Astrocyte of the spinal cord (primary cell): ENCODE measurements at regions not wholly inside any gene's neighbourhood (a gene's known extent, or its start where the extent isn't known, plus 50 kb on each side); places are given as distances from the start of the nearest gene placed in this dataset.
A peak's percentile ranks its signal among the peaks of the same experiment; 100 is the strongest.

Source experiments
- DNase-seq: peaks from one replicate; pipeline ENCODE4 v3.0.0; 2011; ENCODE audit warnings: low read depth, low spot score
- H3K4me3 ChIP-seq: 2 replicates; pipeline ENCODE4 v1.5.1; 2011; ENCODE audit warnings: low read depth, mild to moderate bottlenecking, low read length, moderate library complexity
- in situ Hi-C: cut with HindIII; loops from 2 replicates; pipeline ENCODE4 v1.10.0; 2017; ENCODE audit warnings: low sequenced_read_pairs
- TF ChIP-seq, protein P1 (sequence below): IDR thresholded peaks from 2 replicates; pipeline ENCODE4 v1.5.1; 2012; ENCODE audit warnings: low read depth, mild to moderate bottlenecking, low read length, inconsistent platforms

DNA sequence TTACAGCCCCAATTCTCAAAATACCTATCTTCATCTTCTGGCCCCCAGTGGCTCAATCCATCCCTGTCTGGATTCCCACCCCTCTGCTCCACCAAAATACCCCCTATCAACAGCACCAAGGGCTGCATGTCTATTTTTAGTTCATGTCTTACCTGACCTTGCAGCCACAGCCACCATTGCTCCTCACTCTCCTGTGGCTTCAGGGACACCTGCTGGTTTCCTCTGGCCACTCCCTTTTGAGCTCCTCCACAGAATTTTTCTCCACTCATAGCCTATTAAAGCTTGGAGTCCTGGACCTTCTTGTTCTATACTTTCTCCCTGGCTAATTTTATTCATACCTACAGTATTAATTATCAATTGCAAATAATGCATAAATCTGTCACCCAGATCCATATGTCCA lies 125.3 kb upstream of the NGF start:
- DNase-seq = no peak
- in situ Hi-C loops = no loop called here
- TF ChIP-seq, protein P1, sequence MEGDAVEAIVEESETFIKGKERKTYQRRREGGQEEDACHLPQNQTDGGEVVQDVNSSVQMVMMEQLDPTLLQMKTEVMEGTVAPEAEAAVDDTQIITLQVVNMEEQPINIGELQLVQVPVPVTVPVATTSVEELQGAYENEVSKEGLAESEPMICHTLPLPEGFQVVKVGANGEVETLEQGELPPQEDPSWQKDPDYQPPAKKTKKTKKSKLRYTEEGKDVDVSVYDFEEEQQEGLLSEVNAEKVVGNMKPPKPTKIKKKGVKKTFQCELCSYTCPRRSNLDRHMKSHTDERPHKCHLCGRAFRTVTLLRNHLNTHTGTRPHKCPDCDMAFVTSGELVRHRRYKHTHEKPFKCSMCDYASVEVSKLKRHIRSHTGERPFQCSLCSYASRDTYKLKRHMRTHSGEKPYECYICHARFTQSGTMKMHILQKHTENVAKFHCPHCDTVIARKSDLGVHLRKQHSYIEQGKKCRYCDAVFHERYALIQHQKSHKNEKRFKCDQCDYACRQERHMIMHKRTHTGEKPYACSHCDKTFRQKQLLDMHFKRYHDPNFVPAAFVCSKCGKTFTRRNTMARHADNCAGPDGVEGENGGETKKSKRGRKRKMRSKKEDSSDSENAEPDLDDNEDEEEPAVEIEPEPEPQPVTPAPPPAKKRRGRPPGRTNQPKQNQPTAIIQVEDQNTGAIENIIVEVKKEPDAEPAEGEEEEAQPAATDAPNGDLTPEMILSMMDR = peak; percentile 20
- no peak overlapping the region for H3K4me3 ChIP-seq

DNA sequence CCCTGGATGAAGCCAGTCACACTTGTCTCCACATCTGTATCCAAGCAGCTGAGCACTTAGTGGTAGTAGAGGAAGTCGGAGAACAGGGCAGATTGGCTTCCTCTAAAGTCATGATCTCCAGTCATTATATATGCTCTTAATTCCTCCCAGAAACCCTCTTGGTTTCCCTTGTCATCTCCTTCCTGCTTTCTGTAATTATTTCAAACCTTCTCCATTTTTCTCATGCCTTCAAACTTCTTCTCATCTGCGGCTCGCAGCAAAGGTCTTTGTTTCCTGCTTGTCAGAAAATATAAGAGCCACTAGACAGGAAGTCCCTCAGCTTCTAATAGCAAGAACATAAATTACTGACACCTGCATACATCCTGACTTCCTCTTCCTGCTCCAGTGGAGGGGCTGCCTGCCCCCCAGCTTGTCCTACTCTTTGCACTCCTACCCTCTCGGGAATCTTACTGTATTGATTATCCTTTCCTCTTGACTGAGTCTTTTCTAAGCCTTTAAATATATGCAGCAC lies 124.6 kb upstream of the NGF start:
- DNase-seq = no peak
- in situ Hi-C loops = no loop called here
- no peak overlapping the region for H3K4me3 ChIP-seq
- TF ChIP-seq, protein P1 = no peak

DNA sequence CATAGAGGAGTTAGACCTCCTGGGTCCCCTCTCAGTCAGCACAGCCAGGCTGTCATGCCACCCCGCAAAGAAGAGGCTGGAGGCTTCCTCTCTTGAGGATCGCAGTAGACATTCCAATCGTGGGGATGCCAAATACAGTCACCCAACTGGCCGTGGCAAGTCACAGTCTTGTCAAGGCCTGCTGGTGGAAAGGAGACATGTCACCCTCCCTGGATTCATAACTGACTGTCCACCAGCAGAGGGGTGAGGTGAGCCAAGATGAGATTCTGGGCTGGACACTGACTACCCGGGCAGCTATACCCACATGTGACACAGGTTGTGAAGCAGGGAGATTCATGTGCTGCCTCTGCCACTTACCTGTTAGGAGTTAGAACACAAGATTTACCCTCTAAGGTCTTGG lies 123.5 kb upstream of the NGF start:
- TF ChIP-seq, protein P1 = no peak
- in situ Hi-C loops = no loop called here
- no peak overlapping the region for H3K4me3 ChIP-seq
- no peak for DNase-seq

DNA sequence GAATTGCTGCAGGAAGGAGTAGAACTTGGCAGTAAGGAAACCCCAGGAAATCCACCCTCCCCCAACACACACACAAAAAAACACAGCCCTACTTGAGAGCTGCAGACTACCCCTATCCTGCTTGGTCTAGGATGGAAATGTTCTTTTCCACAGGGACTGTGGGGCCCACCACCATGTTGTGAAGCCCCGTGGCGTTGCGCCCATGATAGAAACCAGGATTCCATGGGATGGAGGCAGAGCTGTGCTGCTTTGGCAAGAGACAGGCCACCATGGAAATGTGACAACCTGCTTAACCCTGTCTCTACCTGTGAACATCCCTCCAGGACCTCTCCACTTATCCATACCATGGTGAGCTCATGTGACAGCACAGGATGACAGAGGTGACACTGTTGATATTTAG lies 121.1 kb upstream of the NGF start:
- no peak for DNase-seq
- H3K4me3 ChIP-seq = no peak overlapping the region
- in situ Hi-C loops = no loop called here
- TF ChIP-seq, protein P1 = no peak

DNA sequence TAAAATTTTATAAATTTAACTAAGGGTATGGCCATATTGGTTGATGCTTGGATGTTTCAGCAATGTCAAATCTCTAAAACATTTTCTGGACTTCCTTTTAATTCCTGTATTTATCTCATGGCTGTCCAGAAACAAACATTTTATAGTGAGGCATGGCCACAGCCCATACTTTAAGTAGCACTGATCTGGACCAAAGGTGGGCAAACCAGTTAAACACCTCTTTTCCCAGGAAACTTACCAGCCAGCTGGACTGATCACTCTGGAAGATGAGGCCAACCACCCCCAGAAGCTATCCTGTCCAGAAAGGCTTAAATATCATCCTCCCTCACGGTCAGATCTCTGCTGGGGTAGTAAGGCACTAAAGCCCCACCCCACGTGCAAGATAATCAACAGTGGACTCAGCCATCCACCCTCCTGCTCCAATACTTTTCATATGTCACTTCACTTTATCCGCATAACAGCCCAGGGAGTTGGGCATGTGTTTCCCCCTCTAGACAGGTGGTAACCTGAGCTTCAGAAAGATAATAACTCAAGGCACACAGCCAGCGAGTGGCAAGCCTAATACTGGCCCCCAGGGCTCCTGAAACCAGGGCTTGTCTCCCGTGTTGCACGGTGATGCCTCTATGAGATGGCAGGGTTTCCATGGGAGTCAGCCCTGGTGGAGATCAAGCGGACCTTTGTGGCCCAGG lies 120.5 kb upstream of the NGF start:
- TF ChIP-seq, protein P1 = no peak
- in situ Hi-C loops = no loop called here
- no peak overlapping the region for H3K4me3 ChIP-seq
- DNase-seq = no peak

DNA sequence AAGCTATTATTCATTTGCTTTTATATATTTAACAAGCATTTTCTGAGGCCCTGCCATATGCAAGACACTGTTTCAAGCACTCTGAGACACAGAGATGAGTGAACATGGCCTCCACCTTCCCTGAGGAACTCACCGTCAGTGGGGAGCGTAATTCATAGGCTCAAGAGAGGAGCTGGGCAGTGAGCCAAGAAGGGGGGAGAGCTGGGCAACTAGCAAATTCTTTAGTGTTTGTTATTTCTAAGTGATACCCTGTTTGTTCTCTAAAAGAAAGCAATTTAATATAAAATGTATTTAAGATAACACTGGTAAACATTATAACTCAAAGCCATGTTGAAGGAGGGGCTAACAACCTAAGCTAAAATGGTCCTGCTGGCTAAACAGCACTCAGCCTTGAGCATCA lies 119.2 kb upstream of the NGF start:
- DNase-seq = peak; percentile 13
- no peak overlapping the region for H3K4me3 ChIP-seq
- TF ChIP-seq, protein P1 = no peak
- in situ Hi-C loops = no loop called here
